ENCODE measurements at regions not wholly inside any gene's neighbourhood (a gene's known extent, or its start where the extent isn't known, plus 50 kb on each side); places are given as distances from the start of the nearest gene placed in this dataset.

DNA sequence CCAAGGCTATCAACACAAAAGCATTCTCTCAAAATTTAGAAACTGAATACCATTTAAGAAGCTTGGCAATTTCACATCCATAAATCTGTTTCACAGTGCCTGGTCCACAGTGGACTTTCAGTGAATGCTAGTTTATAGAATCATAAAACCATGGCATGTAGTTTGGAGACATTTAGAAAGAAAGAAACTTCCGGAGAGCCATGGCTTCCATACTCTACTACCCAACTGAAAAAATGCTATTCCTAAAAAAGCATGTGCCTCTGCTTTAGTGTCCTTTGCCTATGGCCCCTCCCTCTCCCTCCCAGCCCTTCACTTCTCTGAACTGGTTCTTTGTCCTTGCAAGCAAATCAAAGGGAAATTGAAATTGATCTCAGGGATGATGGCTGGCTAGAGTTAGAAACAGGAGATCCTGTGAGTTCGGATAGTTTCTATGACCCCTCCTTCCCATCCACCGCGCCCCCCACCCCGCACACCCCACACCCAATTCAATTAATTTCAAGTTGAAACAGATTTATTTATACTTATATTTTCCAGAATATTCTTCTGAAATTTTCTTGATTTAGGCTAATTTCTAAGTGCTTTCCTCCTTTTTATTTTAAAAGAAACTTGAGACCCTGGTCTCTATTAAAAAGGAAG, 248.3 kb downstream of the TRIB2 start:
- no peak for DNase-seq (ENCODE audit: extremely low read depth in 1 of 2, low read depth in 1 of 2)

DNA sequence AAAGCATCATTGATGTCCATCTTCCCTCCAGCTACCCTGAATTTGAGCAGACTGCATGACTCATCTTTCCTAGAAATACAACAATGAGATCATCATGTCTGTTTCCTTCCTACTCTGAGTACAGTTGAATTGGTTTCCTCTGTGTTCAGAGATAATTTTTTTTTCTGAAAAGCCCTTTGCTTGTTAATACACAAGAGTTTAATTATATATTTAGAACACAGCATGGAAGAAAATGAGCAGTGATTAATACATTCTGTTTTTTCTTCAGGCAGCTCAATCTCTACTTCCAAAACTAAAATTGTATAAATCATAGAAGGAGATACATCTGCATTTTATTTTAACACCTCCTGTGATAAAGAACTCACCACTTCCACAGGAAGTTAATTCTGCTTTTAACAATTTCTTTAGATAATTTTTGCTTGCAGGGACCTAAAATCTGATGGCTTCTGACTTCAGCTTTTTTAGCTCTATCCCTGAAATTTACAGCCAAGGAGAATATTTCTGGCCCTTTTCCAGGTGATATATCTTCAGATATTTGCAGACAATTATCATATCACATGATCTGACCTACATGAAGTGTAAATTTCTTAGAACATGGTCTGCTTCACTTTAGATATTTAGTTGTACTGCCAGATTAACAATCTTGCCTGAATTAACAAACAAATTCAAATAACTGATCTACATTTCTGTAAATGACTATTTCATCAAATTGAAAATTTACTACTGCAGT, 249.0 kb downstream of the TRIB2 start:
- DNase-seq (ENCODE audit: extremely low read depth in 1 of 2, low read depth in 1 of 2): no peak

DNA sequence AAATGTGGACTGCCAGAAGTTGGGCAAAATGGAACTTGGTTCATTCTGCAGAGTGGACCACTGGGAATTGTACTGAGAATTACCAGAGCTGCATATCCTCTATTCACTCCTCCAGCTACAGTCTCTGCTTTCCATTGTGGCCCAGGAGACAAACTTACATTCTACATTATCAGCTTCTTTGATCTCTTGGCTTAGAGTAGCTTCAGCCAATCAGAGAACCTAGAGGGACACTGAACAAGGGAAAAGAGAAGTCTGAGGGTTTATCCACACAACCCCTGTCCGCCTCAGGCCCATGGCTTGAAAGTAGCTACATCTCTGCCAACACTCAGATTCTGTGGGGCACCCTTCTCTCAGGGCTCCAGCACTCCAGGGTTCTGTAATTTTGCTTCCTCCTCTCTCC, 251.1 kb downstream of the TRIB2 start:
- no peak for DNase-seq (ENCODE audit: extremely low read depth in 1 of 2, low read depth in 1 of 2)

DNA sequence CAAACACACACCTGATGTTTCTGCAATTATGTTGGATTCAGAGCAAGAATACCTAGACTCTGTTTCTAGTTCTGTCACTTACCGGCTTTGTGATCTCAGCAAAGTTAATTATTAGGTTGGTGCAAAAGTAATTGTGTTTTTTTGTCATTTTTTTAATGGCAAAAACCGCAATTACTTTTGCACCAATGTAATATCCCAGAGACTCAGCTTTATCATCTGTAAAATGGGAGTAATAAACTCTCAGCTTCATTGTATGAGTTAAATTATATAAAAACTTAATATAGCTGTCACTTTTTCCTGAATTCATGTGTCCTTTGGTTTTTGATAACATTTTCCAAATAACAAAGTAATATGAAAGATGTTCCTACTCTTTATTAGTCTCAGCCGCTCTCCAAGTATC, 251.7 kb downstream of the TRIB2 start:
- DNase-seq (ENCODE audit: extremely low read depth in 1 of 2, low read depth in 1 of 2): no peak

DNA sequence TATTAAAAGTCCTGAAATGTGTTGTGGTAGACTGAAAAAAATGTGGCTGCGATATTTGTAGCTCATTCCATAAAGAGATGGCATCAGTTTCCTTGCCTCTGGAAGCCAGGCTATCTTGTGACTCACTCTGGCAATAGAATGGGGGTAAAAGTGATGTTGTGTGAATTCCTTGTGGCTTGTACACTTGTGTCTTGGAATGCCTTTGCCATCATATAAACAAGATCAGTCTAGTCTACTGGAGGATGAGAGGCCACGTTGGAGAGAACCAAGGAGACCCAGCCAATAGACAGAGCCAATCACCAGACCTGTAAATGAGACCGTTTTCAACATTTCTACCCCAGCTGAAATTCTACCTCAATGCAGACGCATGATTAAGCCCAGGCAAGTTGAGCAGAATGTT, 254.1 kb downstream of the TRIB2 start:
- no peak for DNase-seq (ENCODE audit: extremely low read depth in 1 of 2, low read depth in 1 of 2)

DNA sequence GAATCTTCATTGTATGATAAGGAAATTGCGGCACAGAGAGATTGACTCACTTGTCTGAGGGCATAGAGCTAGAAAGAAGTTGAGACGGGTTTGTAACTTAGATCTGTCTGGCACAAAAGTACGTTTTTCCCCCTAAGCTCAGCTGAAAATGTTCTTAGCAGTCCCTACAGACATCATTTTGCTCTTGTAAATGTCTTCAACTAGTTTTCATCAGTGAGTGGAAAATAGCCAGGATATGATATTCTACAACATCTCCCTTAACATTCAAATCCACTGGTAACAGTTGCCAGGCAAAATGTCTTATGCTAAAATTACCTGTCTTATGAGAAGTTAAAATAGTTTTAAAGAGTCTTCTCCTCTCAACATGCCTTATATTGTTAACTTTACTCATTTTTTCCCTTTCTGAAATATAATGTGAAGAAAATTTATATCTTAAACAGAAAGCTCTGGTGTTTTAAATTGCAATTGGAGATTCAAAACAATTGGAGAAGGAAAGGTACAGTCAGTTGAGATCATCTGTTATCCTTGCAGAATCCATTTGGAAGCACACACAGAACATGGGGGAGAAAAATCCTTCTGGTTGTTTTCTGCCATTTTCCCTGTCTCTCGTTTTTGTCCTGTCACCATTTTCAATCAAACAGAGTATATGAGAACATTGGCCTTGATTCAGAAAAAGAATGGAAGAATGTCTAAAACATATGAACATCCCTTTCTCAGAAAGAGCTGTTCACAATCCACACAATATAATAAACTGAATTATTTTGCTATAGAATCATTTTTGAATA, 255.0 kb downstream of the TRIB2 start:
- no peak for DNase-seq (ENCODE audit: extremely low read depth in 1 of 2, low read depth in 1 of 2)

DNA sequence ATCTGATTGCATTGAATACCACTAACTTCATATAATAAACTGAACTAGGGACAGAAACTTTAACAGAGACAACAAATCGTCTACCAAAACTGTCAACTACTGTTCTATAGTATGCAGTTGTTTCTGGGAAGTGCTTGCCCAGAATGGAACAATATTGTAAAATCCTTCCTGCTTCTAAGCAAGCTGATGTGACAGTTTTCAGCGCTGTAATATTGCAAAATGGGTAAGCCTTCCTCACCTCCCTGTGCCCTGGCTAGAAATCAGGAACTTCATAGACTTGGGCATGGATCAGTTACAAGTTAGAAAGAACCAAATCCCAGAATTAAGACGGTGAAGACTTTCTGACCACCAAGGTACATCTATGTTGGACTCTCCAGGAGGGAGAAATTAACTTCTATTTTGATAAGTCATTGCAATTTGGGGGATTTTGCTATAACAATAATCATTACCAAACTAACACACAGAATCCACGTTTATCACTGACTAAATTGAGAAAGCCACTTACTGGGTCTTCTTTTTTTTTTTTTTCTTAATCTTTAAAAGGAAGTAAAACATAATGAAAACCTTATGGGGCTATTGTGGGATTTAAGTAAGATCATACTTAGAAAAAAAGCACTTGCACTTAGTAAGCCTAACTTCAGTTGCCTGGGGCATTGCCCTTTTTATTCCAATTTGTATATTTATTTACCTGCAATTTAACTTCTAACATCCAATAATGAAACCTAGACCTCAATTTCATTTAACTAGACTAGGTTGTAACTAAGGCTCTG, 261.5 kb downstream of the TRIB2 start:
- DNase-seq (ENCODE audit: extremely low read depth in 1 of 2, low read depth in 1 of 2): no peak

DNA sequence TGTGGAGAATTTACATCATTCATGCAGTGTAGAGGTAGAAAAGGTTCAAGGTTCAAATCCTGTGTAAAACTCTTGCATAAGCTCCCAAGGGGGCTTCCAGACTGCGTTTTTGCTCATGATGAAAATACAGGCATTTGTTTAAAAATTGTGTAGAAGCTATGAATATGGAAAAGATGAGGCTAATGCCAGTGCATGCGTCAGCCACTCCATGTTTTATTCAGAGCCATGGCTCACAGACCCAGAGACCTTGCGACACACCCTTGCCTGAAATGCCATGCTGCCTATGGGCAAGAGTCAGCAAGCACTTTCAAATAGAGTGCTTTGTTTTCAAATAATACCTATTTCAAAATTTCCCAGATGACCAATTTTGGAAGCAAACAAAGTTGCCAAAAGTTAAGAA, 262.3 kb downstream of the TRIB2 start:
- no peak for DNase-seq (ENCODE audit: extremely low read depth in 1 of 2, low read depth in 1 of 2)

DNA sequence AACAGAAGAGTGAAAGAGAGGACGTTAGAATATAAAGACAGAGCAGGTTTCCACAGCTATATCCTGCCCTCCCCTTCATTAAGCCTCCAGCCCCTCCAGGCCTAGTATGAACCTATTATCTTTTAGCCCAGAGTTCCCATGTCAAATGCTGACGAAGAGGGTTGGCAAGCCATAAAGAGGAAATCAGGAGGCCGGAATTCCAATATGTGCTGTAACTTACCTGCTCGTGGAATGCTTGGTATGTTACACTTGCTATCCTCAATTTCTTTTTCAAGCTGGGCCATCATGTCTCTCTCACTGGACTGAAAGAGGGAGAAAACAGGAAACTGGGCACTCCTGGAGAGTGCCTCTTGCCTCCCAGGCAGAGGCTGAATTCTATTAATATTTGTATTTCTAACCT, 264.1 kb downstream of the TRIB2 start:
- DNase-seq (ENCODE audit: extremely low read depth in 1 of 2, low read depth in 1 of 2): no peak

DNA sequence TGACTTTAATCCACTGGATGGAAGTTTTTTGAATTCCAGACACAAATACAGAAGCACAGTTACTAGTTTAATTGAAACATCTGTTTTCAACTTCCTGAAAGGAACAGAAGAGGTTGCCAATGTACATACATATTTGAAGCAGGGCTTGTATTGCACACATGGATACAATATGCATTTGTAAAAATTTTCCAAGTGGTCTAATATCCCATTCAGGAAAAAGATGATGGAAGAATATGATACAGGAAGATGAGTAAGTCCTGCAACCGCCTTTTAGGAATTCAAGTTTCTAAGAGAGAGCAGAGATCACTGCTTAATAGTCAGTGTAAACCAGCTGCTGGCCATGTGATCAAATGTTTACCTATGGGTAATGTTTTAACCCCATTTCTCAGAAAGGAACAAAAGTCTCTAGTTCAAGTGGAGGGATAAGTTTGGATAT, 265.4 kb downstream of the TRIB2 start:
- no peak for DNase-seq (ENCODE audit: extremely low read depth in 1 of 2, low read depth in 1 of 2)

DNA sequence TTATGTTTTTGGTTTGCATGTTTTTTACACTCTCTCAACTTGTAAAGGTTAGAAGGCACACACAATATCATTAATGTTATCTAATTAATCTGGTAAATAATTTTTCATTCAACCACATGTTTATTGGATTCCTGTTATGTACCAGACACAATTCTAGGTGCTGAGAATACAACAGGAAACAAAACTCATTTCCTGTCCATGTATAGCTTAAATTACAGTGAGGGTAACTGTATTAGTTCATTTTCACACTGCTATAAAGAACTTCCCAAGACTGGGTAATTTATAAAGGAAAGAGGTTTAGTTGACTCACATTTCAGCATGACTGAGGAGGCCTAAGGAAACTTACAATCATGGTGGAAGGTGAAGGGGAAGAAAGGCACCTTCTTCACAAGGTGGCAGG, 270.5 kb downstream of the TRIB2 start:
- DNase-seq (ENCODE audit: extremely low read depth in 1 of 2, low read depth in 1 of 2): no peak

DNA sequence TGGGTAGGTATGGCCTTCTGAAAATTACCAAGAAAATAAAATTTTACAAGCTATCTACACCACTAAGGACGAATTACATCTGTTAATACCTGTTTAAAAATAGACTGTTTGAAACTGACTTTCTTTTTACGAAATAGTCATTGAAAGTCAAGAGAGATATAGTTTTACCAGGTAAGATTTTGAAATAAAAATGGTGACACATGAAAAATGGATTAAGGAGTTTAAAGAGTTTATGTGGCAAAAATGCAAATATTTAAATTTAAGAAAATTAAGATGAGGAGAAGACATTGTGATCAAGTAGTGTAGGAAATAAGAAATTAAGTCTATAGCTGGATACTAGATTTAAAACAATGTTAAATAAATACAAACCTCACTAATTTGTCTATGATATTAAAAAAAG, 271.5 kb downstream of the TRIB2 start:
- no peak for DNase-seq (ENCODE audit: extremely low read depth in 1 of 2, low read depth in 1 of 2)

DNA sequence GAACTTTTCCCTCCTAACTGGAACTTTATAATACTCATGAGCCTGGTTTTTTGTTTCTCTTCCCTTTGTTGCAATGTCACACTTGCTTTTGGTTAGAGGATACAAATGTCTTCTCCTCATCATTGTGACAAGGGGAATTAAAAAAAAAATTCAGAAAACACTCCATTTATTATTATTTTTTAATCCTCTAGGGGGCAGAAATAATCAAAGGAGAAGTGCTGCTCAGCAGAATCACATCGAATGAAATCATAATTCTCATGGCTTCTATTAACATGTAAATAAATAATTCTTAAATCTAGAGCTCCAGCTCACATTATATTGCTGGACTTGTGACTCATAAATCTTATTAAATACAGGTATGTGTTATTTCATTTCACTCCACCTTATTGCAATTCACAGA, 273.8 kb downstream of the TRIB2 start:
- no peak for DNase-seq (ENCODE audit: extremely low read depth in 1 of 2, low read depth in 1 of 2)

DNA sequence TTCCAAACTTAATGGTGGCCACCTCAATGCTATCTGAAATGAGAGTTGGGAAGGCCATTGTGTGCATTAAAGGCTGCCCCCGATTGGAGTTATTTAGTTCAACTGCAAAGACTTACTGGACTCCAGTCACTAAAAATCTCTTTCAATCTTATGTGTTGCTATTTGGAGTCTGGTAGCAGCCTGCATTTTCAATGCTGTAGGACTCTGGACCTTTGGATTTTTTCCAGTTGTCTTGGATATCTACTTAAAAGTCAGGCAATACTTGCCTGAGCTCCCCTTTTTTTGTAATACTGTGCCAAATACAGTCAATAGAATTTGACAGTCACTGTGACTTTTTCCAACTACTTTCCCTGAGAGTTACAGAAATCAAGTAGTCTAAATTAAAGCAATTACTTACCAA, 281.9 kb downstream of the TRIB2 start:
- no peak for DNase-seq (ENCODE audit: extremely low read depth in 1 of 2, low read depth in 1 of 2)

DNA sequence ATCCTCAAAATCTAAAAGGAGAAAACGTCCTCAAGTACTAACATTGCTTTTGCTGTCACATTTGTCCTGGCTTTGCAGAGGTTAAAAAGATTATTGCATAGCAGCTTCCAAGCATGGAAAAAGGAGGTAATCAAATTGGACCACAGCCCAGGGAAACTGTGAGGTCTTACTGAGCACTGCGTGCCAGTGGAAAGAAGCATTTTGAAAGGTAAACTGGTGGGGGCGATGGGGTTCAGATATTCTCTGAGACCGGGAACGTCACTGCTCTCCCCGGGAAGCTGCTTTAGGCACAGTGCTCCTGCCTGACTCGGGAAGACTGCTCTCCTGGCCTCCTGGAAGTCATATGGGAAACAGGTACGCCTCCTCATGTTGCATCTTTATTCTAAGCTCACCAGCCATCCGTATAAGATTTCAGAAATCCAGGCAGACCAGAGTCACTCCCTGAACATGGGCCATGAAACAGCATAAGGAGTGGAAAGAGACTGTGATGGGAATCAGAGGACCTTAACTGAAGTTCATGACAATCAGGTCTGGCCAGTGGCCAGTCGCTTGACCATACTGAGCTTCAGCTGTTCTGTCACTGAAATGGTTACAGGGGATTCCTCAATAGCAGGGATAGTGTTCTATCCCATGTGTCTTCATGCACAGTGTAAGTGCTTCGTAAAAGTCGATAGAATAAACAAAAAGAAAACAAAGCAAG, 284.1 kb downstream of the TRIB2 start:
- DNase-seq (ENCODE audit: extremely low read depth in 1 of 2, low read depth in 1 of 2): no peak

DNA sequence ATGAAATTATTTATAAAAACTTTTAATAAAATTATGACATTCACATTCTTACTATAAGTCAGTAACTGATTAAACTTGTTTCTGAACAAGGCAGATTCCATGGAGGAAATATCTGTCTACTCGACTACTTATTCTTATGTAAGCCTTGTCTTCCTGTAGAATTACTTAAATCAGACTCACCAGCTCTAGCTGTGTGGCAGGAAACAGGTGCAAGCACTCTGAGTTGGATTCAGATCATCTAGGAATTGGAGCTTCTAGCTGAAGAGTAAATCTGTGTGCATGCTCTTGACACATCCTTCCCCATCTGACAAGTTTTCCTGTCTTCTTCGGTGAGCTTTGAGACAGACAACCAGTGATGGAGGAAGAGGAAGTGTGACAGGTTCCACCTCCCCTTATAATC, 284.7 kb downstream of the TRIB2 start:
- DNase-seq (ENCODE audit: extremely low read depth in 1 of 2, low read depth in 1 of 2): no peak

DNA sequence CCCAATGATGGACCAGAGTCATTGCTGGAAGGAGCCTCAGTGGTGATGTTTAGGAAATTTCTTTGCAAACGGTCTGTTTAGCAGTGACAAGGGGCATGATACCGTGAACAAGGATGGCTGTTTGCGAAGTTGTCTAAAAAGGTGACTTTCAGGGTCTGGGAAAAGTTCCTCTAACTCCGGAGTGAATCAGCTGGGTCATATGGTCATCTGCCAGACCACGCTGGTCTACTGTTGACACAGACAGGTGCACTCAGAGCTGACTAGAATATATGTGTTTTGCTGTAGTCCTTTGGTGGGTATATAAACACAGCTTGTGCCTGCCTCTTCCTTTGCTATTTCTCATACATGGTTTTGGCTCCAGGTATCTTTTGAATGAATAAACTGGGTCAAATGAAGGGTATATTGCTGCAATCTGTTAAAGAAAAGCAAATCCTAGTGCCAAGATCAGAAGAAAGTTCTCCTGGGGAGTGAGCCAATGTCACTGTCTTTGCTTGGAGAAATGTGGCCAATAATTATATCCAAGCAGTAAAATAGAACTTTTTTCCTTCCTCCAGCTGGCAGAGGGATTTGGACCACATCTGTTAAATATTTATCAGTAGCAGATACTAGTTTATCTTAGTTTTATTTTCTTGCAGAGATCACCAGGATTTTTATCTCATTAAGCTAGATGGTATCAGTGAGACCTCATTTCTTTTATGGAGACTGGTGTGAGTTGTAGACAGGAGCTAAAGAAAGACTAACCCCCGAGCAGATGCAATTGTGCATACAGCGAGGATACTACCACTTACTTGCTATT, 286.0 kb downstream of the TRIB2 start:
- DNase-seq (ENCODE audit: extremely low read depth in 1 of 2, low read depth in 1 of 2): no peak

DNA sequence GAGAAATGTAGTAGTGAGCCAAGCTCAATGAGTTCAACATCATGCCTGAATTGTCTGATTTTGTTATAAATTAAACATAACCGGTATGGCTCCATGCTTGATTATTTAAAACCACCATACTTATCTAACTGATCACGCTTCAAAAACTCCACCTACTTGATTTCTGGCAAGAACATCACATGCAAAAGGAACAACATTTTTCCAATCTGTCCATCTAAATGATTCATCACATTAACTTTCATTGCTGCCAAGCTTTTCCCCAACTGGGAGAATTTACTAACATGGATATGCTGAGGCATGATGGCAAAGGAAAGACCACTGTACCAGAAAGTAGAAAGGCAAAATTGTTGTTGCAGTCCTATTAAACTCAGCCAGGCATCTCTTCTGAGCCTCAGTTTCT, 286.8 kb downstream of the TRIB2 start:
- DNase-seq (ENCODE audit: extremely low read depth in 1 of 2, low read depth in 1 of 2): no peak

DNA sequence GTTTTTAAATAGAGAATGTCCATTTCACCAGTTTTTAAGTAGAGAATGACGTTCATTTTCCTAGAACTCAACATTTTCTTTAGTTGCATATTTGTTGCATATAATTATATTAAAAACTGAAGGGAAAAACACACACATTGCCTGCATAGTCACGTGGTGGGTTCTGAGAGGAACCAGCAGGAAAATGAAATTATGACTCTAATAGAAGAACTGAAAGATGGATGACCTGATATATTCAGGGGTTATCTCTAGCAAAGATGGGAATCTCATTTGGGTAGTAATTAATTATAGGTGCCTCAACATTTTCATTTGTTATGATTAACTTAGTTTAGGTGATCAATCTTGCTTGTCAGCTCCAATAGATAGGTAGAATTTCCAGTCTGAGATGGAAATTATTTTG, 288.3 kb downstream of the TRIB2 start:
- no peak for DNase-seq (ENCODE audit: extremely low read depth in 1 of 2, low read depth in 1 of 2)

DNA sequence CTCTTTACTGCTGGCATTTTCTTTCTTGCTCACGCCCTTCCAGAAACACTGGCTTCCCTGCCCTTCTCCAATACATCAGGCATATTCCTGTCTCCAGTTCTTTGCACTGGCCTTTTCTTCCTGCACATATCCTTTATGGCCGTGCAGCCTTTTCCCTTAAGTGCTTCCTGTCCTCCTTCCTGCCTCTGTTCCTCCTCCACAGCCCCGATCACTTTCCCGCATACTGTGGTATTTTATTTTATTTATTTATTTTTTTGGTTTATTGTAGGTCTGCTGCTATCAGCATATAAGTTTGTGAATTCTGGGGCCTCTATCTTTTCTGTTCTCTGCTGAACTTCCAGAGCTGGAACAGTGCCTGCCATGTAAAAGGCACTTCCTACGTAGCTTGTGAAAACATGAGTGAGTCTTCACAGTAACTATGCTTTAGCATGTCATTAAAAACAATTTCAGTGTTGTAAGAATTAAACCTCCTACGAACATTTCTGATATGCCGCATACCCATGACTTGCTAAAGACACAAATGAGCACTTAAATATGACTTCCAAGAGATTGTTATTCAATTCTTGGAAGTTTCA, 289.1 kb downstream of the TRIB2 start:
- DNase-seq (ENCODE audit: extremely low read depth in 1 of 2, low read depth in 1 of 2): no peak
